Hepatocyte (in vitro differentiated cells): ENCODE measurements at regions not wholly inside any gene's neighbourhood (a gene's known extent, or its start where the extent isn't known, plus 50 kb on each side); places are given as distances from the start of the nearest gene placed in this dataset.

ENCODE experiments used
- DNase-seq: peaks from one replicate; pipeline ENCODE4 v3.0.0-alpha.2; 2016; ENCODE audit warnings: low spot score
- H2AFZ ChIP-seq: fragments of 200-600 bp; sonication (generic); 2 replicates; pipeline ENCODE4 v1.6.0; 2016; ENCODE audit warnings: antibody characterized with exemption, mild to moderate bottlenecking
- H3K27ac ChIP-seq: fragments of 200-600 bp; sonication (generic); 2 replicates; pipeline ENCODE4 v1.5.1; 2016; ENCODE audit warnings: mild to moderate bottlenecking
- H3K27me3 ChIP-seq: fragments of 200-600 bp; sonication (generic); 2 replicates; pipeline ENCODE4 v1.6.1; 2016
- H3K36me3 ChIP-seq: fragments of 200-600 bp; sonication (generic); replicated peaks from 2 replicates; pipeline ENCODE4 v1.5.1; 2016; ENCODE audit warnings: low read depth; ENCODE audit not compliant: insufficient read depth
- H3K4me1 ChIP-seq: fragments of 200-600 bp; sonication (generic); 2 replicates; pipeline ENCODE4 v1.5.1; 2016; ENCODE audit warnings: mild to moderate bottlenecking, moderate library complexity; ENCODE audit not compliant: insufficient read depth
- H3K4me2 ChIP-seq: fragments of 200-600 bp; sonication (generic); 2 replicates; pipeline ENCODE4 v1.6.0; 2016
- H3K4me3 ChIP-seq: fragments of 200-600 bp; sonication (generic); 2 replicates; pipeline ENCODE4 v1.5.1; 2016; ENCODE audit warnings: mild to moderate bottlenecking
- H3K79me2 ChIP-seq: fragments of 200-600 bp; sonication (generic); 2 replicates; pipeline ENCODE4 v1.6.0; 2017; ENCODE audit warnings: mild to moderate bottlenecking
- H3K9me2 ChIP-seq: fragments of 200-600 bp; sonication (generic); replicated peaks from 2 replicates; pipeline ENCODE4 v1.6.0; 2017; ENCODE audit warnings: mild to moderate bottlenecking; ENCODE audit not compliant: insufficient read depth
- H3K9me3 ChIP-seq: fragments of 200-600 bp; sonication (generic); 2 replicates; pipeline ENCODE4 v1.5.1; 2016; ENCODE audit warnings: low read depth, mild to moderate bottlenecking
- H4K20me1 ChIP-seq: fragments of 200-600 bp; sonication (generic); 2 replicates; pipeline ENCODE4 v1.6.0; 2016; ENCODE audit warnings: mild to moderate bottlenecking; ENCODE audit not compliant: insufficient read depth, poor library complexity, severe bottlenecking
- EZH2 ChIP-seq: fragments of 200-600 bp; sonication (generic); IDR thresholded peaks from 2 replicates; pipeline ENCODE4 v1.6.1; 2016; ENCODE audit warnings: antibody characterized with exemption, mild to moderate bottlenecking, borderline replicate concordance
- EZH2phosphoT487 ChIP-seq: fragments of 200-600 bp; sonication (generic); IDR thresholded peaks from one replicate; pipeline ENCODE4 v1.6.1; 2018; ENCODE audit warnings: antibody characterized with exemption, mild to moderate bottlenecking, low read depth, moderate library complexity; ENCODE audit not compliant: unreplicated experiment, severe bottlenecking
- WGBS: methylation state at CpG from one replicate; pipeline ENCODE4 v1.1.6; 2016; ENCODE audit warnings: low lambda C conversion rate; ENCODE audit errors: missing lambda C conversion rate; 5-methylcytosine and 5-hydroxymethylcytosine counted together
- TF ChIP-seq, protein P1 (sequence below): fragments of 200-600 bp; sonication (generic); IDR thresholded peaks from 2 replicates; pipeline ENCODE4 v1.5.1; 2016; ENCODE audit warnings: antibody characterized with exemption, mild to moderate bottlenecking; ENCODE audit not compliant: poor library complexity

DNA sequence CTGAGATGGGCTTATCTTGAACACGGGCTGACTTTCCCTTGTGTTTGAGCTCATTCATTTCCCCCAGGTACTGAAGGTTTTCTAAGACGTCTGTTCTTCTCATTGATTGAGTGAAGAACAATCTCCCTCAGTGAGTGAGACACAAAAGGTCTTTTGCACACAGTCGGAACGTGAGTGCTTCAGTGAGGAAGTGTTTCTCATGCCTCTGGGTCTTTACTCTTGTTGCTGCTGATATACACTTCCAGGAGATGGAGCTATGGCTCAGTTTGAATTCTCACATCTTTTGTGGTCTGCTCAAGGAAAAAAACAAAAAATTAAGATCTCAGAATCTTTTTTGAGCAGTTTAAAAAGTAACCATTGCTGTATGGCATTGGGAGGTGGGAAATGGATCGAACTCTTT, 981.9 kb upstream of the TENM3 start:
- no peaks in the 10 kb centered on the region for H3K79me2 ChIP-seq
- no peaks in the 10 kb centered on the region for H3K4me1 ChIP-seq
- 16% methylated on average over 5 of the region's 5 CpGs for WGBS
- H2AFZ ChIP-seq = no peak overlapping the region
- no peak overlapping the region for H3K4me3 ChIP-seq
- H3K9me3 ChIP-seq = no peaks in the 10 kb centered on the region
- no peak overlapping the region for H3K27ac ChIP-seq
- H3K36me3 ChIP-seq = no peaks in the 10 kb centered on the region
- H3K4me2 ChIP-seq = no peak overlapping the region
- TF ChIP-seq, protein P1, sequence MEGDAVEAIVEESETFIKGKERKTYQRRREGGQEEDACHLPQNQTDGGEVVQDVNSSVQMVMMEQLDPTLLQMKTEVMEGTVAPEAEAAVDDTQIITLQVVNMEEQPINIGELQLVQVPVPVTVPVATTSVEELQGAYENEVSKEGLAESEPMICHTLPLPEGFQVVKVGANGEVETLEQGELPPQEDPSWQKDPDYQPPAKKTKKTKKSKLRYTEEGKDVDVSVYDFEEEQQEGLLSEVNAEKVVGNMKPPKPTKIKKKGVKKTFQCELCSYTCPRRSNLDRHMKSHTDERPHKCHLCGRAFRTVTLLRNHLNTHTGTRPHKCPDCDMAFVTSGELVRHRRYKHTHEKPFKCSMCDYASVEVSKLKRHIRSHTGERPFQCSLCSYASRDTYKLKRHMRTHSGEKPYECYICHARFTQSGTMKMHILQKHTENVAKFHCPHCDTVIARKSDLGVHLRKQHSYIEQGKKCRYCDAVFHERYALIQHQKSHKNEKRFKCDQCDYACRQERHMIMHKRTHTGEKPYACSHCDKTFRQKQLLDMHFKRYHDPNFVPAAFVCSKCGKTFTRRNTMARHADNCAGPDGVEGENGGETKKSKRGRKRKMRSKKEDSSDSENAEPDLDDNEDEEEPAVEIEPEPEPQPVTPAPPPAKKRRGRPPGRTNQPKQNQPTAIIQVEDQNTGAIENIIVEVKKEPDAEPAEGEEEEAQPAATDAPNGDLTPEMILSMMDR = peak; percentile 54
- no peak for TF ChIP-seq EZH2phosphoT487
- H3K27me3 ChIP-seq = no peaks in the 10 kb centered on the region
- H3K9me2 ChIP-seq = no peaks in the 10 kb centered on the region
- peak; percentile 31 for DNase-seq
- no peaks in the 10 kb centered on the region for H4K20me1 ChIP-seq

DNA sequence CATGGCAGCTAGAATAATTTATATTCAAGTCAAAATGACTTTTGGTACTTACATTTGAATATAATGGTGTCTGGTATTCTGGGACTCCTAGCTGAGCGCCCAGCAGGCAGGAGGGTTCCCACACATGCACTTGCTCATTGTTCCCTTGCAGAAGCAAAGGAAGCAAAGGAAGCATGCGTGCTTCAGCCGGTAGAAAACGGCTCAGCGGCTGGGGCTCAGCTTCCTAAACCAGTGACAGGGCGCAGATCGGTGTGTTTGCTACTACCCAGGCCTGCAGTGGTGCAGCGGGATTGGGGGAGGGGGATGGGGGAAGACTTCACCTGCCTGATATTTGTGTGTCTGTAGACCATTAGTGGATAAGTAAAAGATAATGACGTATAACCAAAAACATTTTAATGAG, 978.3 kb upstream of the TENM3 start:
- Histone ChIP-seq H3K36me3 (no peaks in the 10 kb centered on the region), H3K4me3 (no peak overlapping the region), H4K20me1 (no peaks in the 10 kb centered on the region), H3K9me2 (no peaks in the 10 kb centered on the region), H3K79me2 (no peaks in the 10 kb centered on the region), H3K27ac (no peak overlapping the region), H3K9me3 (no peaks in the 10 kb centered on the region), H3K4me2 (no peak overlapping the region), H3K27me3 (no peaks in the 10 kb centered on the region), H2AFZ (no peak overlapping the region), H3K4me1 (no peaks in the 10 kb centered on the region)
- WGBS = 59% methylated on average over 9 of the region's 9 CpGs
- TF ChIP-seq EZH2 (no peak), EZH2phosphoT487 (no peak)
- TF ChIP-seq, protein P1 = no peak
- no peak for DNase-seq

DNA sequence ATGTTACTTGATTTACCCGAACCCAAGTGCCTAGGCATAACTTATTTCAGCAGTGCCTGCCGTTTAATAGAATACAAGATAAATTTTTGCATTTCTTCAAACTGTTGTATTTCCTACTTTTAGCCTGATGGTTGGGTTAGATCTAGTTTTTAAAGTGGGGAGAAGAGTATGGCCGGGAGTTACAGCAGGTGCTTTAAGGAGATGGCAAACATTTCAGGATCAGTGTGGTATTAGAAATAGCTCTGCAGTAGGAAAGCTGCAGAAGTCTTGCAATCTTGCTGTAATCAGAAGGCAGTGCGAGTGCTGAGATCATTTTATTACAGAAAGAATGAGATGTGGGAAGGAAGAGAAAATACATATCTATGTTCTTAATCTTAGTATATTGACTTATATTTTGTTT, 977.8 kb upstream of the TENM3 start:
- no peaks in the 10 kb centered on the region for H3K9me2 ChIP-seq
- TF ChIP-seq EZH2 (no peak), EZH2phosphoT487 (no peak)
- TF ChIP-seq, protein P1 = no peak
- no peaks in the 10 kb centered on the region for H3K36me3 ChIP-seq
- H3K4me1 ChIP-seq = no peaks in the 10 kb centered on the region
- H3K27ac ChIP-seq = no peak overlapping the region
- H3K4me2 ChIP-seq = no peak overlapping the region
- 81% methylated on average over 4 of the region's 4 CpGs for WGBS
- no peak overlapping the region for H2AFZ ChIP-seq
- no peaks in the 10 kb centered on the region for H3K27me3 ChIP-seq
- no peak overlapping the region for H3K4me3 ChIP-seq
- no peaks in the 10 kb centered on the region for H4K20me1 ChIP-seq
- no peak for DNase-seq
- no peaks in the 10 kb centered on the region for H3K79me2 ChIP-seq
- no peaks in the 10 kb centered on the region for H3K9me3 ChIP-seq

DNA sequence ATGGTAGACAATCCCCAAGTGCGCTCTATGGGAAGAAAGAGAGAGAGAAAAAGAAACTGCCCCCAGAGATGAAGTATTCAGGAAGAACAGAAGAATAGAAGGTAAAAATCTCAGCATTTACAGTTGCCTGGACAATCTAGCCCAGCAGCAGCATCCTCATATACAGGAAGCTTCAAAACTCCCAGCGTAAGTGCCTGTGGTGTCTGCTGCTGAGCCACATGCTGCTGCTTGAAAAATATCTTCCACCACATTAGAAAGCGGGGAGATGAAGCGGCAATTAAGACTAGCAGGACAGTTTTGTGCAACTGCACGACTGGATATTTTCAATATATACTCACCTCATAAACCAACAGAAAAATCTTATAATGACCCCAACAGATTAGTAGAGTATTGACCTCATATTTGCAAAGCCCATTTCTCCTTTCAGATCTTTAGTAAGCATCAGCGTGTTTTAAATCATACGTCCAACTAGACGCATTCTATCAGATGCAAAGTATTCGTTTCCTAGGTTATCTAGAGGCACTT, 972.0 kb upstream of the TENM3 start:
- Histone ChIP-seq H3K4me2 (no peak overlapping the region), H2AFZ (no peak overlapping the region), H3K9me2 (no peaks in the 10 kb centered on the region), H4K20me1 (no peaks in the 10 kb centered on the region), H3K36me3 (no peaks in the 10 kb centered on the region), H3K27me3 (no peaks in the 10 kb centered on the region), H3K9me3 (no peaks in the 10 kb centered on the region), H3K79me2 (no peaks in the 10 kb centered on the region), H3K27ac (no peak overlapping the region), H3K4me1 (no peaks in the 10 kb centered on the region), H3K4me3 (no peak overlapping the region)
- 80% methylated on average over 9 of the region's 9 CpGs for WGBS
- TF ChIP-seq EZH2 (no peak), EZH2phosphoT487 (no peak)
- TF ChIP-seq, protein P1 = no peak
- no peak for DNase-seq
